ENCODE measurements at regions not wholly inside any gene's neighbourhood (a gene's known extent, or its start where the extent isn't known, plus 50 kb on each side); places are given as distances from the start of the nearest gene placed in this dataset.

DNA sequence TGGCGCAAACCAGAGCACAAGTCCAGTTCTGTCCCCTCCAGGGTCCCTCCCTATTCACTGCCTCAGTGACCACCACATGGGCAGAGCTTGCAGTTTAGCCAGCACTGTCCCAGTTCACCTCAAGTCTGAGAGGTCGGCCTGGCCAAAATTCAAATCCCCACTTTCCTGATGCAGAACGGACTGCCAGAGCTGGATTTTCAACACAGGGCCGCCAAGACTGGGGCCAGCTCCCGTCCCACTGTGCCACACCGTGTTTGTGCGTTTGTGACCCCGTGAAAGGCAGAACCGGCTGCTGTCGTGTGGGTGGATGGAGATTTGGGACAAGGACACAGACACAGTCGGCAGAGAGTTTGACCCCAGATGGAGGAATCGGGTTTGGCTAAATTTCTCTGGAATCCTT lies 176.7 kb downstream of the URI1 start:
- TF ChIP-seq POLR2AphosphoS5 (IDR thresholded peaks at IDR 0.05) (no peak), CTCF (IDR thresholded peaks at IDR 0.05) (no peak), POLR2A (IDR thresholded peaks at IDR 0.05) (no peak)
- H3K4me3 ChIP-seq = no peak overlapping the region
- intact Hi-C loops (cut with DNase I; ENCODE audit: low total_unique reads) = no loop called here
- H3K36me3 ChIP-seq = no peaks in the 10 kb centered on the region
- H3K9me3 ChIP-seq = no peaks in the 10 kb centered on the region
- no peak for DNase-seq (ENCODE audit: low spot score in 2 of 2)
- no peak overlapping the region for H3K27ac ChIP-seq
- no peaks in the 10 kb centered on the region for H3K4me1 ChIP-seq
- H3K27me3 ChIP-seq = peaks cover 0 to 15% of the 10 kb centered on the region in 2 donors

GRCh38 chr19:30119180-30119908 lies 177.3 kb downstream of the URI1 start:
- H3K4me1 ChIP-seq = no peaks in the 10 kb centered on the region
- H3K9me3 ChIP-seq = no peaks in the 10 kb centered on the region
- no peak overlapping the region for H3K27ac ChIP-seq
- TF ChIP-seq CTCF (IDR thresholded peaks at IDR 0.05) = no peak
- TF ChIP-seq POLR2AphosphoS5 (IDR thresholded peaks at IDR 0.05) = no peak
- no peak for TF ChIP-seq POLR2A (IDR thresholded peaks at IDR 0.05)
- intact Hi-C loops (cut with DNase I; ENCODE audit: low total_unique reads) = no loop called here
- peaks cover 0 to 15% of the 10 kb centered on the region in 2 donors for H3K27me3 ChIP-seq
- no peaks in the 10 kb centered on the region for H3K36me3 ChIP-seq
- H3K4me3 ChIP-seq = no peak overlapping the region
- no peak for DNase-seq (ENCODE audit: low spot score in 2 of 2)

DNA sequence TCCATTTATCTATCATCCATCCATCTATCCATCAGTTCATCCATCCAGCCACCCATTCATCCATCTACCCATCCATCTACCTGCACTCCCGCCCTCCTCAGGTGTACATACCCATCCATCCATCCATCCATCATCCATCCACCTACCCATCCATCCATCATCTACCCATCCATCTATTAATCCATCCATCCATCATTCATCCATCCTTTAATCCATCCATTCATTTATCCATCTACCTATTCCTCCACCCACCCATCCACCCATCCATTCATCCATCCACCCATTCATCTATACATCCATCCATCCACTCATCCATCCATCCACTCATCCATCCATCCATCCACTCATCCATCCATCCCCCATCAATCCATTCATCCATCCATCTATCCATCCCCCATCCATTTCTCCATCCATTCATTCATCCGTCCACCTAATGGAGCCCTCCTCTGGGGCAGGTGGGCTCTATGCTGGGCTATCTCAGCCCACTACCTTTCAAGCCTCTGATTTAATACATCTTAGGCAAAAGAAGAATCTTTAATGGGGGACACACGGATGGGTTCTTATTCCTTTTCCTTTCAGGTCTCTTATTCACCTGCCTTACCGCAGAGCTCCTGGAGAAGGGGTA lies 178.9 kb downstream of the URI1 start:
- H3K27me3 ChIP-seq = peaks cover 0 to 15% of the 10 kb centered on the region in 2 donors
- intact Hi-C loops (cut with DNase I; ENCODE audit: low total_unique reads) = no loop called here
- TF ChIP-seq POLR2A (IDR thresholded peaks at IDR 0.05) (no peak), POLR2AphosphoS5 (IDR thresholded peaks at IDR 0.05) (no peak), CTCF (IDR thresholded peaks at IDR 0.05) (no peak)
- H3K36me3 ChIP-seq = no peaks in the 10 kb centered on the region
- H3K9me3 ChIP-seq = no peaks in the 10 kb centered on the region
- DNase-seq (ENCODE audit: low spot score in 2 of 2) = no peak
- no peak overlapping the region for H3K4me3 ChIP-seq
- H3K27ac ChIP-seq = no peak overlapping the region
- no peaks in the 10 kb centered on the region for H3K4me1 ChIP-seq

DNA sequence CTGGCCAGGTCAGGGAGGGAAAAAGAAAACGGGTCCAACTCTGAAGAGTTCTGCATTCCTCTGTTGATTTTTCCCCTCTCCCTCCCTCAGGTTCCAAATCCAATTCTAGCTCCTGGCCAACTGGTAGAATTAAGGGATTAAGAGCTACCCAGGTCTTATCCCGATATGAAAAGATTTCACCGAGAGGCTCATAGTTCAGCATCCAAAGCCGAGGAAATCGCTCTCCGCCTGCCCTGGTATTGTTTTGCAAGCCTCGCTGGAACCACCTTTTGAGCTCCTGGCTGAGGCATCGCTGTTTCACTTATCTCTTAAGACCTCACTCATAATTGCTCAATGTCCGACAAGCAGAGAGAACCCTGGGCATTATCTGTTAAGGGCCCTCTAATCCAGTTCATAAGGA lies 180.4 kb downstream of the URI1 start:
- H3K4me1 ChIP-seq = no peaks in the 10 kb centered on the region
- H3K9me3 ChIP-seq = no peaks in the 10 kb centered on the region
- no peaks in the 10 kb centered on the region for H3K36me3 ChIP-seq
- H3K27me3 ChIP-seq = peaks cover 0 to 15% of the 10 kb centered on the region in 2 donors
- TF ChIP-seq POLR2AphosphoS5 (IDR thresholded peaks at IDR 0.05) (no peak), POLR2A (IDR thresholded peaks at IDR 0.05) (no peak), CTCF (IDR thresholded peaks at IDR 0.05) (no peak)
- intact Hi-C loops (cut with DNase I; ENCODE audit: low total_unique reads) = no loop called here
- DNase-seq (ENCODE audit: low spot score in 2 of 2) = no peak
- H3K4me3 ChIP-seq = no peak overlapping the region
- H3K27ac ChIP-seq = no peak overlapping the region

- TF ChIP-seq CTCF (IDR thresholded peaks at IDR 0.05) = no peak
- no peak for TF ChIP-seq POLR2AphosphoS5 (IDR thresholded peaks at IDR 0.05)
These were observed 181.1 kb downstream of the URI1 start for GRCh38 chr19:30123119-30123518.

More at GRCh38 chr19:30123119-30123518, 181.1 kb downstream of the URI1 start:
- H3K27ac ChIP-seq = no peak overlapping the region
- H3K36me3 ChIP-seq = no peaks in the 10 kb centered on the region
- no peak for DNase-seq (ENCODE audit: low spot score in 2 of 2)
- H3K4me1 ChIP-seq = no peaks in the 10 kb centered on the region
- H3K4me3 ChIP-seq = no peak overlapping the region
- H3K9me3 ChIP-seq = no peaks in the 10 kb centered on the region
- H3K27me3 ChIP-seq = peaks cover 0 to 15% of the 10 kb centered on the region in 2 donors
- intact Hi-C loops (cut with DNase I; ENCODE audit: low total_unique reads) = no loop called here
